OCI-LY3 (cell line): ENCODE measurements at regions not wholly inside any gene's neighbourhood (a gene's known extent, or its start where the extent isn't known, plus 50 kb on each side); places are given as distances from the start of the nearest gene placed in this dataset.
"Not testable (repeated sequence)": the region's sequence is repeated elsewhere in the genome, so short reads cannot be mapped to it uniquely, and the experiment has no call there.

Experiments used
- H2AFZ ChIP-seq: fragments of 200-600, 300-600 bp; shearing (Covaris generic); 2 replicates; pipeline ENCODE4 v1.6.0; 2014; ENCODE audit warnings: antibody characterized with exemption, low read depth, low read length
- H3K27ac ChIP-seq: fragments of 200-600, 300-600 bp; sonication (generic); 2 replicates; pipeline ENCODE4 v1.5.1; 2014; ENCODE audit warnings: mild to moderate bottlenecking, low read length, moderate library complexity, mixed read lengths
- H3K27me3 ChIP-seq: fragments of 200-600, 300-600 bp; sonication (generic); 2 replicates; pipeline ENCODE4 v1.6.1; 2014; ENCODE audit warnings: low read depth, low read length, mixed read lengths
- H3K36me3 ChIP-seq: fragments of 200-600, 300-600 bp; sonication (generic); replicated peaks from 2 replicates; pipeline ENCODE3; 2014; ENCODE audit warnings: low read depth, low read length, mixed read lengths
- H3K4me1 ChIP-seq: fragments of 300-600, 200-600 bp; sonication (generic); 2 replicates; pipeline ENCODE4 v1.6.1; 2014; ENCODE audit warnings: low read length, mixed read lengths
- H3K4me2 ChIP-seq: fragments of 200-600, 300-600 bp; sonication (generic); 2 replicates; pipeline ENCODE4 v1.6.1; 2014; ENCODE audit warnings: low read length, mixed read lengths
- H3K4me3 ChIP-seq: fragments of 300-600, 200-600 bp; sonication (generic); 2 replicates; pipeline ENCODE4 v1.5.1; 2014; ENCODE audit warnings: antibody characterized with exemption, mild to moderate bottlenecking, low read length, moderate library complexity
- H3K79me2 ChIP-seq: fragments of 300-600, 200-600 bp; shearing (Covaris generic); 2 replicates; pipeline ENCODE4 v1.6.1; 2014; ENCODE audit warnings: mild to moderate bottlenecking, low read length, mixed read lengths
- H3K9ac ChIP-seq: fragments of 300-600, 200-600 bp; shearing (Covaris generic); 2 replicates; pipeline ENCODE4 v1.6.0; 2014; ENCODE audit warnings: mild to moderate bottlenecking, low read length, moderate library complexity
- H3K9me3 ChIP-seq: fragments of 200-600, 300-600 bp; shearing (Covaris generic); 2 replicates; pipeline ENCODE4 v1.6.1; 2014; ENCODE audit warnings: low read length, mixed read lengths; ENCODE audit not compliant: insufficient read depth
- H4K20me1 ChIP-seq: fragments of 200-600, 300-600 bp; sonication (generic); 2 replicates; pipeline ENCODE4 v1.6.1; 2016; ENCODE audit warnings: low read length, mixed read lengths; ENCODE audit not compliant: insufficient read depth
- EZH2phosphoT487 ChIP-seq: fragments of 200-600 bp; shearing (Covaris generic); IDR thresholded peaks from 2 replicates; pipeline ENCODE4 v1.6.1; 2018; ENCODE audit warnings: antibody characterized with exemption, mixed run types, low read depth
- TF ChIP-seq, protein P1 (sequence below): fragments of 200-600, 300-600 bp; sonication (generic); IDR thresholded peaks from 2 replicates; pipeline ENCODE4 v1.5.1; 2014; ENCODE audit warnings: antibody characterized with exemption, low read length, low read depth

DNA sequence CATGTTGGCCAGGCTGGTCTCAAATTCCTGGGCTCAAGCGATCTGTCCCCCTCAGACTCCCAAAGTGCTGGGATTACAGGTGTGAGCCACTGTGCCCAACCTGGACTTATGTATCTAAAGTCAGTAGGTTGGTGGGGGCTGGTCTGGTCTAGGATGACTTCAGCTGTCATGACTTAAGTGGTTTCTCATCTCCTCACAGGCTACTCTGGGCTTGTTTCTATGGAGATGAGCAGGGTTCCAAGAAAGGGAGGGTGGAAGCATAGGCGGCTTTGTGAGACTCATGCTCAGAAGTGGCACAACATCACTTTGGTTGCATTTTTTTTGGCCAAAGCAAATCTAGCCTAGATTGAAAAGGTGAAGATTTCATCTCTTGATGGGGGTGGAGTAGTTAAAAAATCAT, 115.9 kb upstream of the IVNS1ABP start:
- TF ChIP-seq, protein P1, sequence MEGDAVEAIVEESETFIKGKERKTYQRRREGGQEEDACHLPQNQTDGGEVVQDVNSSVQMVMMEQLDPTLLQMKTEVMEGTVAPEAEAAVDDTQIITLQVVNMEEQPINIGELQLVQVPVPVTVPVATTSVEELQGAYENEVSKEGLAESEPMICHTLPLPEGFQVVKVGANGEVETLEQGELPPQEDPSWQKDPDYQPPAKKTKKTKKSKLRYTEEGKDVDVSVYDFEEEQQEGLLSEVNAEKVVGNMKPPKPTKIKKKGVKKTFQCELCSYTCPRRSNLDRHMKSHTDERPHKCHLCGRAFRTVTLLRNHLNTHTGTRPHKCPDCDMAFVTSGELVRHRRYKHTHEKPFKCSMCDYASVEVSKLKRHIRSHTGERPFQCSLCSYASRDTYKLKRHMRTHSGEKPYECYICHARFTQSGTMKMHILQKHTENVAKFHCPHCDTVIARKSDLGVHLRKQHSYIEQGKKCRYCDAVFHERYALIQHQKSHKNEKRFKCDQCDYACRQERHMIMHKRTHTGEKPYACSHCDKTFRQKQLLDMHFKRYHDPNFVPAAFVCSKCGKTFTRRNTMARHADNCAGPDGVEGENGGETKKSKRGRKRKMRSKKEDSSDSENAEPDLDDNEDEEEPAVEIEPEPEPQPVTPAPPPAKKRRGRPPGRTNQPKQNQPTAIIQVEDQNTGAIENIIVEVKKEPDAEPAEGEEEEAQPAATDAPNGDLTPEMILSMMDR = no peak
- no peak for TF ChIP-seq EZH2phosphoT487
- Histone ChIP-seq H3K9ac (no peak overlapping the region), H3K79me2 (no peaks in the 10 kb centered on the region), H2AFZ (no peak overlapping the region), H3K4me3 (no peak overlapping the region), H3K27ac (no peak overlapping the region), H4K20me1 (no peaks in the 10 kb centered on the region), H3K36me3 (no peaks in the 10 kb centered on the region), H3K9me3 (no peaks in the 10 kb centered on the region), H3K27me3 (no peaks in the 10 kb centered on the region), H3K4me1 (peaks cover 8% of the 10 kb centered on the region), H3K4me2 (no peak overlapping the region)

DNA sequence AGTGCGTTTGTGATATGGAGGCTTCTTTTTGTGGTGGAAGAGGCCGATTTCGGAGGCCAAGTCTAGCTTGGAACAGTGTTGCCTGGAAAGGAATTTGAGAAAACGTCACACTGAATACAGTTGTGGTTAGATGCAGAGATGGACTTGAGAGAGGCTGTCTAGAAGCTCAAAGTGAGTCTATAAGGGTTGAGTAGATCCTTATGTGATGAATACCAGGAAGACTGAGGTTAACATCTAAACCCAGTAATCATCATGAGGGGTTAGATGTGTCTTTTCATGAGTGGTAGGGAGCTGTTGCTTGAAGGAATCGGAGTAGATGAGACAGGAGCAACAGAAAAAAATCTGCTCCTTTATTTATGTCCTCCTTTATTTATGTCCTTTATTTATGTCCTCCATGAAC, 114.6 kb upstream of the IVNS1ABP start:
- Histone ChIP-seq H3K4me2 (no peak overlapping the region), H2AFZ (no peak overlapping the region), H3K4me3 (no peak overlapping the region), H3K36me3 (no peaks in the 10 kb centered on the region), H3K4me1 (peaks cover 12% of the 10 kb centered on the region), H4K20me1 (no peaks in the 10 kb centered on the region), H3K27me3 (no peaks in the 10 kb centered on the region), H3K27ac (no peak overlapping the region), H3K79me2 (no peaks in the 10 kb centered on the region), H3K9ac (no peak overlapping the region), H3K9me3 (no peaks in the 10 kb centered on the region)
- TF ChIP-seq, protein P1 = no peak
- no peak for TF ChIP-seq EZH2phosphoT487

DNA sequence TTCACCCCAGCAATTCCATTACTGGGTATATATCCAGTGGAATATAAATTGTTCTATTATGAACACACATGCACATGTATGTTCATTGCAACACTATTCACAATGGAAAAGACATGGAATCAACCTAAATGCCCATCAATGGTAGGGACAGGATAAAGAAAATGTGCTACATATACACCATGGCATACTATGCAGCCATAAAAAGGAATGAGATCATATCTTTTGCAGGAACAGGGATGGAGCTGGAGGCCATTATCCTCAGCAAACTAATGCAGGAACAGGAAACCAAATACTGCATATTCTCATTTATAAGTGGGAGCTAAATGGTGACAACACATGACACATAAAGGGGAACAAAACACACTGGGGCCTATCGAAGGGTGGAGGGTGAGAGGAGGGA, 112.6 kb upstream of the IVNS1ABP start:
- H3K27me3 ChIP-seq, H3K9ac ChIP-seq, H3K27ac ChIP-seq, H3K36me3 ChIP-seq, H3K4me2 ChIP-seq, H2AFZ ChIP-seq, H3K79me2 ChIP-seq, H3K4me3 ChIP-seq, H4K20me1 ChIP-seq, H3K9me3 ChIP-seq: not testable (repeated sequence)
- H3K4me1 ChIP-seq = peaks cover 14% of the 10 kb centered on the region

DNA sequence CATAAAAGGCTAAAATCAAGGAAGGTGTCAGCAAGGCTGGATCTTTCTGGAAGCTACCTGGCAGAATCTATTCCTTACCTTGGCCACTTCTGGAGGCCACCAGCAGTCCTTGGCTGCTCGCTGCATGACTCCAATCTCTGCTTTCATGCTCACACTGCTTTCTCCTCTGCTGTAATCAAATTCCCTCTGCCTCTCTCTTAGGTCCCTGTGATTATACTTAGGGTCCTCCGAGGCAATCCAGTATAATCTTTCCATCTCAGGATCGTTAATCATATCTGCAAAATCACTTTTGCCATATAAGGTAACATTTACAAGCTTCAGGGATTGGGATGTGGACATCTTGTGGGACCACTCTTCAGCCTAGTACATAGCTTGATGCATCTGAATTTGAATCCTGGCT, 110.7 kb upstream of the IVNS1ABP start:
- Histone ChIP-seq H3K4me2 (no peak overlapping the region), H3K9ac (no peak overlapping the region), H3K4me1 (peaks cover 14% of the 10 kb centered on the region), H3K36me3 (no peaks in the 10 kb centered on the region), H3K27ac (no peak overlapping the region), H2AFZ (no peak overlapping the region), H4K20me1 (no peaks in the 10 kb centered on the region), H3K4me3 (no peak overlapping the region), H3K79me2 (no peaks in the 10 kb centered on the region), H3K27me3 (no peaks in the 10 kb centered on the region), H3K9me3 (no peaks in the 10 kb centered on the region)
- no peak for TF ChIP-seq EZH2phosphoT487
- TF ChIP-seq, protein P1 = no peak

GRCh38 chr1:185427264-185427663, 110.2 kb upstream of the IVNS1ABP start:
- Histone ChIP-seq H3K36me3 (no peaks in the 10 kb centered on the region), H3K4me3 (no peak overlapping the region), H3K4me2 (no peak overlapping the region), H3K27me3 (no peaks in the 10 kb centered on the region), H4K20me1 (no peaks in the 10 kb centered on the region), H2AFZ (no peak overlapping the region), H3K9ac (no peak overlapping the region), H3K79me2 (no peaks in the 10 kb centered on the region), H3K27ac (no peak overlapping the region), H3K4me1 (peaks cover 14% of the 10 kb centered on the region), H3K9me3 (no peaks in the 10 kb centered on the region)
- TF ChIP-seq EZH2phosphoT487 = no peak
- TF ChIP-seq, protein P1 = no peak
